GM23248 (cell line): ENCODE measurements at regions not wholly inside any gene's neighbourhood (a gene's known extent, or its start where the extent isn't known, plus 50 kb on each side); places are given as distances from the start of the nearest gene placed in this dataset.

Source experiments
- DNase-seq: peaks from one replicate; pipeline ENCODE4 v3.0.0-alpha.2; 2015
- H2AFZ ChIP-seq: fragments of 200-600 bp; sonication (generic); 2 replicates; pipeline ENCODE4 v1.6.1; 2016; ENCODE audit warnings: antibody characterized with exemption
- H3F3A ChIP-seq: fragments of 200-600 bp; sonication (generic); 2 replicates; pipeline ENCODE4 v1.6.1; 2016; ENCODE audit warnings: mild to moderate bottlenecking, antibody characterized with exemption, mixed run types; ENCODE audit not compliant: insufficient read depth
- H3K27ac ChIP-seq: fragments of 200-600 bp; sonication (generic); 2 replicates; pipeline ENCODE4 v1.5.1; 2016; ENCODE audit warnings: mild to moderate bottlenecking
- H3K27me3 ChIP-seq: fragments of 200-600 bp; sonication (generic); replicated peaks from 2 replicates; pipeline ENCODE4 v1.6.1; 2016; ENCODE audit warnings: mild to moderate bottlenecking; ENCODE audit not compliant: insufficient read depth
- H3K36me3 ChIP-seq: fragments of 200-600 bp; sonication (generic); 2 replicates; pipeline ENCODE4 v1.6.1; 2016; ENCODE audit warnings: low read depth, mild to moderate bottlenecking
- H3K4me1 ChIP-seq: fragments of 200-600 bp; sonication (generic); 2 replicates; pipeline ENCODE4 v1.6.1; 2016; ENCODE audit warnings: mild to moderate bottlenecking; ENCODE audit not compliant: insufficient read depth
- H3K4me2 ChIP-seq: fragments of 200-600 bp; sonication (generic); one replicate; pipeline ENCODE4 v1.6.1; 2016; ENCODE audit warnings: mild to moderate bottlenecking; ENCODE audit not compliant: unreplicated experiment
- H3K4me3 ChIP-seq: fragments of 200-600 bp; sonication (generic); 2 replicates; pipeline ENCODE4 v1.5.1; 2016; ENCODE audit warnings: mild to moderate bottlenecking
- H3K79me2 ChIP-seq: fragments of 200-600 bp; sonication (generic); 2 replicates; pipeline ENCODE4 v1.6.1; 2016; ENCODE audit warnings: mild to moderate bottlenecking; ENCODE audit not compliant: insufficient read depth
- H3K9ac ChIP-seq: fragments of 200-600 bp; sonication (generic); 2 replicates; pipeline ENCODE4 v1.6.1; 2016; ENCODE audit warnings: mild to moderate bottlenecking
- H3K9me2 ChIP-seq: fragments of 200-600 bp; sonication (generic); 2 replicates; pipeline ENCODE4 v1.6.1; 2016; ENCODE audit warnings: mixed run types, mild to moderate bottlenecking, moderate library complexity; ENCODE audit not compliant: insufficient read depth
- H3K9me3 ChIP-seq: fragments of 200-600 bp; sonication (generic); one replicate; pipeline ENCODE4 v1.6.1; 2017; ENCODE audit warnings: low read depth
- H4K20me1 ChIP-seq: fragments of 200-600 bp; sonication (generic); 2 replicates; pipeline ENCODE4 v1.6.0; 2016; ENCODE audit not compliant: insufficient read depth
- EZH2 ChIP-seq: fragments of 200-600 bp; sonication (generic); IDR thresholded peaks from 2 replicates; pipeline ENCODE4 v1.6.1; 2018; ENCODE audit warnings: antibody characterized with exemption, mild to moderate bottlenecking; ENCODE audit not compliant: insufficient read depth, poor library complexity, severe bottlenecking
- EZH2phosphoT487 ChIP-seq: fragments of 200-600 bp; sonication (generic); IDR thresholded peaks from 2 replicates; pipeline ENCODE4 v1.6.1; 2018; ENCODE audit warnings: antibody characterized with exemption, moderate library complexity, mild to moderate bottlenecking, low read depth; ENCODE audit not compliant: insufficient read depth
- WGBS, 2 experiments: methylation state at CpG; one replicate each; pipeline ENCODE4 v1.1.6; 2015 to 2017; ENCODE audit warnings: low lambda C conversion rate in 2 of 2, low coverage in 1 of 2; ENCODE audit errors: missing lambda C conversion rate in 2 of 2; 5-methylcytosine and 5-hydroxymethylcytosine counted together
- in situ Hi-C: fragments of 300-500 bp; cut with MboI; formaldehyde crosslinking; loops from 2 replicates; pipeline ENCODE4 v1.15.0; 2020

GRCh38 chr21:22573834-22574233 is 1575.6 kb downstream of the NCAM2 start:
- Histone ChIP-seq H3K4me3 (no peak overlapping the region), H2AFZ (no peak overlapping the region), H3F3A (no peaks in the 10 kb centered on the region), H4K20me1 (no peaks in the 10 kb centered on the region), H3K4me1 (no peaks in the 10 kb centered on the region), H3K27ac (no peak overlapping the region), H3K4me2 (no peak overlapping the region), H3K27me3 (no peaks in the 10 kb centered on the region), H3K9me3 (no peaks in the 10 kb centered on the region), H3K36me3 (no peaks in the 10 kb centered on the region), H3K9ac (no peak overlapping the region), H3K9me2 (no peaks in the 10 kb centered on the region), H3K79me2 (no peaks in the 10 kb centered on the region)
- TF ChIP-seq EZH2phosphoT487 (no peak), EZH2 (no peak)
- DNase-seq: no peak
- WGBS, 2 experiments: 27% methylated on average over 1 of the region's 1 CpG
- in situ Hi-C loops: no loop called here

DNA sequence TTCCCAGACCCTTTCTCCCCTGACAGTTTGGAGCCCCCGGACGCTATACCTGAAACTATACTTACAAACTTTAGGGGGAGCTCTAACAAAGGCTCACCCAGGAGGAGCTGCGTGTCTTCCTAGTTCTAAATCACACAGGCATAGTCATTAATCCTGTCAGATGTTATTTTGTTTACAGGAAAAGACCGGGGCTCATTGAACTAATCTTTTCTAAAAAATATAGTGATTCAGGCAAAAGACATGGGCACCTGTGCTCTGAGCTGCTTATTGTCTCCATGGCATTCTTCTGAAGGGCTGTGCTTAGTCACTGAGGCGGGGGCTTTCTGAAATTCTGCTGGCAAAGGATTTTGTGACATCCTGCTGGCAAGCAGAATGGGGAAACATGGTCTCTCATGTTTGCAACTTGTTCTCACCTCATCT is 1577.0 kb downstream of the NCAM2 start:
- no peak overlapping the region for H3K4me2 ChIP-seq
- WGBS, 2 experiments: 0 to 3% methylated on average over 5 of the region's 5 CpGs
- no peak overlapping the region for H3K9ac ChIP-seq
- no peak overlapping the region for H3K27ac ChIP-seq
- DNase-seq: no peak
- no peaks in the 10 kb centered on the region for H3K36me3 ChIP-seq
- H3K9me2 ChIP-seq: no peaks in the 10 kb centered on the region
- H3K79me2 ChIP-seq: no peaks in the 10 kb centered on the region
- no peak overlapping the region for H3K4me3 ChIP-seq
- in situ Hi-C loops: no loop called here
- no peak overlapping the region for H2AFZ ChIP-seq
- no peaks in the 10 kb centered on the region for H3K27me3 ChIP-seq
- no peak for TF ChIP-seq EZH2phosphoT487
- no peak for TF ChIP-seq EZH2
- H4K20me1 ChIP-seq: no peaks in the 10 kb centered on the region
- no peaks in the 10 kb centered on the region for H3F3A ChIP-seq
- no peaks in the 10 kb centered on the region for H3K9me3 ChIP-seq
- no peaks in the 10 kb centered on the region for H3K4me1 ChIP-seq

DNA sequence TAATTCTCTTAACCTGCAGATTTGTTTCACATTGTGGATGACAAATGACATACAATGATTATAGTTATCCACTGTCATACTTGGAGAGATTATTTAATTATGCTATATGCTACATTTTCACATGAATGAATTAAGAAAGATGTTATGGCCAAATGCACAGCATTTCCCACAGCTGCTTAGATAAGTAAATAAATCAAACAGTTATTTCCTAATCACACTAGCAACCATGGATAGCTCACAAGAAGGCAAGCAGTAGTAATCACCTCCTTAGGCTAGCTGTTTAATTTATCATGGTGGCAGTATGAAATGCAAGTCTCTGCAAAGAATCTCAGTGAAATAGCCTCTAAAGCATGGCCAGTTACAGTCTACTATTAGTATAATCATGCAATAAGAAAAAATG is 1581.5 kb downstream of the NCAM2 start:
- Histone ChIP-seq H3K9ac (no peak overlapping the region), H2AFZ (no peak overlapping the region), H3K79me2 (no peaks in the 10 kb centered on the region), H4K20me1 (no peaks in the 10 kb centered on the region), H3K9me2 (no peaks in the 10 kb centered on the region), H3K9me3 (no peaks in the 10 kb centered on the region), H3K4me3 (no peak overlapping the region), H3K27me3 (no peaks in the 10 kb centered on the region), H3K27ac (no peak overlapping the region), H3K4me2 (no peak overlapping the region), H3K4me1 (no peaks in the 10 kb centered on the region), H3K36me3 (no peaks in the 10 kb centered on the region), H3F3A (no peaks in the 10 kb centered on the region)
- DNase-seq: no peak
- in situ Hi-C loops: no loop called here
- TF ChIP-seq EZH2phosphoT487 (no peak), EZH2 (no peak)

GRCh38 chr21:22582026-22582425 is 1583.8 kb downstream of the NCAM2 start:
- Histone ChIP-seq H3K27me3 (no peaks in the 10 kb centered on the region), H4K20me1 (no peaks in the 10 kb centered on the region), H3K4me3 (no peak overlapping the region), H3K27ac (no peak overlapping the region), H3K9ac (no peak overlapping the region), H3K9me2 (no peaks in the 10 kb centered on the region), H3K4me1 (no peaks in the 10 kb centered on the region), H3F3A (no peaks in the 10 kb centered on the region), H3K9me3 (no peaks in the 10 kb centered on the region), H3K4me2 (no peak overlapping the region), H3K36me3 (no peaks in the 10 kb centered on the region), H2AFZ (no peak overlapping the region), H3K79me2 (no peaks in the 10 kb centered on the region)
- in situ Hi-C loops: no loop called here
- TF ChIP-seq EZH2phosphoT487: no peak
- TF ChIP-seq EZH2: no peak
- no peak for DNase-seq
- 7 to 8% methylated on average over 2 of the region's 2 CpGs for WGBS, 2 experiments

GRCh38 chr21:22584308-22584707 is 1586.1 kb downstream of the NCAM2 start:
- no peak for TF ChIP-seq EZH2
- TF ChIP-seq EZH2phosphoT487: no peak
- Histone ChIP-seq H3K9ac (no peak overlapping the region), H3K27ac (no peak overlapping the region), H3K9me2 (no peaks in the 10 kb centered on the region), H3K79me2 (no peaks in the 10 kb centered on the region), H3K4me2 (no peak overlapping the region), H3K4me1 (no peaks in the 10 kb centered on the region), H3K4me3 (no peak overlapping the region), H3F3A (no peaks in the 10 kb centered on the region), H2AFZ (no peak overlapping the region), H3K27me3 (no peaks in the 10 kb centered on the region), H3K36me3 (no peaks in the 10 kb centered on the region), H3K9me3 (no peaks in the 10 kb centered on the region), H4K20me1 (no peaks in the 10 kb centered on the region)
- no peak for DNase-seq
- WGBS, 2 experiments: 26 to 28% methylated on average over 5 of the region's 5 CpGs
- in situ Hi-C loops: no loop called here
